Upper lobe of left lung (tissue), 4 donors: ENCODE measurements at regions not wholly inside any gene's neighbourhood (a gene's known extent, or its start where the extent isn't known, plus 50 kb on each side); places are given as distances from the start of the nearest gene placed in this dataset.

Experiments used
- POLR2A ChIP-seq, 4 donors: fragments of 450-650 bp; IDR thresholded peaks; one replicate each; pipeline ENCODE4 v1.5.1; 2016 to 2017; ENCODE audit warnings: antibody characterized with exemption in 4 of 4, mild to moderate bottlenecking in 2 of 4
- POLR2AphosphoS5 ChIP-seq, 2 donors: sonication (generic); formaldehyde crosslinking; IDR thresholded peaks; one replicate each; pipeline ENCODE4 v1.5.1; 2017; ENCODE audit warnings: antibody characterized with exemption in 2 of 2
- TF ChIP-seq, protein P1 (sequence below), 6 experiments: fragments of 450-650 bp in 4 of 6; fragments of 200-600 bp in 2 of 6; sonication (generic) in 2 of 6; IDR thresholded peaks; one replicate each; pipeline ENCODE4 v1.5.1; 2016 to 2019; ENCODE audit warnings: antibody characterized with exemption in 6 of 6

DNA sequence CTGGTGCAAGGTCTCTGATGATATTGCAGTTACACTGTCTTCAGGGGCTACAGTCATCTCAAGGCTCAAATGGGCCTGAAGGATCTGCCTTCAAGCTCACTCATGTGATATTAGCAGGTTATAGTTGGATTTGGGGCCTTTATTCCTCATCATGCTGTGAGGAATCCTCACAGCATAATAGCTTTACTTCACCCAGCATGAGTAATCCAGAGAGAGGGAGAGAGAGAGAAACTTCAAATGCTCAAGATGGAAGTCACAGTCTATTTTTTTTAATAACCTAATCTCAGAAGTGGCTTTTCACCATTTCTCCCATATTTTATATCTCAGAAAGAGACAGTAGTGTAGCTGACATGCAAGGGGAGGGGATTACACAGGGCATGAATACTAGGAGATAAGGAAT, 658.7 kb downstream of the EPHA4 start:
- TF ChIP-seq, protein P1, sequence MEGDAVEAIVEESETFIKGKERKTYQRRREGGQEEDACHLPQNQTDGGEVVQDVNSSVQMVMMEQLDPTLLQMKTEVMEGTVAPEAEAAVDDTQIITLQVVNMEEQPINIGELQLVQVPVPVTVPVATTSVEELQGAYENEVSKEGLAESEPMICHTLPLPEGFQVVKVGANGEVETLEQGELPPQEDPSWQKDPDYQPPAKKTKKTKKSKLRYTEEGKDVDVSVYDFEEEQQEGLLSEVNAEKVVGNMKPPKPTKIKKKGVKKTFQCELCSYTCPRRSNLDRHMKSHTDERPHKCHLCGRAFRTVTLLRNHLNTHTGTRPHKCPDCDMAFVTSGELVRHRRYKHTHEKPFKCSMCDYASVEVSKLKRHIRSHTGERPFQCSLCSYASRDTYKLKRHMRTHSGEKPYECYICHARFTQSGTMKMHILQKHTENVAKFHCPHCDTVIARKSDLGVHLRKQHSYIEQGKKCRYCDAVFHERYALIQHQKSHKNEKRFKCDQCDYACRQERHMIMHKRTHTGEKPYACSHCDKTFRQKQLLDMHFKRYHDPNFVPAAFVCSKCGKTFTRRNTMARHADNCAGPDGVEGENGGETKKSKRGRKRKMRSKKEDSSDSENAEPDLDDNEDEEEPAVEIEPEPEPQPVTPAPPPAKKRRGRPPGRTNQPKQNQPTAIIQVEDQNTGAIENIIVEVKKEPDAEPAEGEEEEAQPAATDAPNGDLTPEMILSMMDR (IDR thresholded peaks at IDR 0.05) = no peak
- TF ChIP-seq POLR2AphosphoS5 (IDR thresholded peaks at IDR 0.05) (no peak), POLR2A (IDR thresholded peaks at IDR 0.05) (no peak)
